Hematopoietic multipotent progenitor cell (in vitro differentiated cells): ENCODE measurements at regions not wholly inside any gene's neighbourhood (a gene's known extent, or its start where the extent isn't known, plus 50 kb on each side); places are given as distances from the start of the nearest gene placed in this dataset.

ENCODE experiments used
- DNase-seq, 3 donors: peaks; one replicate each; pipeline ENCODE4 v3.0.0-alpha.2; 2011 to 2015; ENCODE audit warnings: low read depth in 2 of 3, low spot score in 2 of 3

DNA sequence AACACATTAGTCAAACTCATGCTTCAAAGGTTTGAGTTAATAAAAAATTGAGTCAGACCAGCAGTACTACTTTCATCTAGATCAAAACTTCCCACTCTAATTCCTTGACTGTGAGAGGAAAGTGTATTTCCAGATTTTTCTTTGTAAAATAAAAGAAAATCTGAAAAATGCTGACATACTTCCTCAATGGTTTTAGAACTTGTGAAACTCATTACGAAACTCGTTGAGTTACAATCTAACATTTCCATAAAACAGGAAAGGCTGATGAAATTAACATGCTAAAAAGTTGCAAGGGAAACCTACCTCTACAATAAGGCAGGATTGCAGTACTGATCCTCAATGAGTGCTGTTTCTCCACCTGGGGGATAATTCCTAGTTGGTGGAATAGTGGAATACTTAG, 217.8 kb upstream of the HCCS start:
- no peak for DNase-seq

DNA sequence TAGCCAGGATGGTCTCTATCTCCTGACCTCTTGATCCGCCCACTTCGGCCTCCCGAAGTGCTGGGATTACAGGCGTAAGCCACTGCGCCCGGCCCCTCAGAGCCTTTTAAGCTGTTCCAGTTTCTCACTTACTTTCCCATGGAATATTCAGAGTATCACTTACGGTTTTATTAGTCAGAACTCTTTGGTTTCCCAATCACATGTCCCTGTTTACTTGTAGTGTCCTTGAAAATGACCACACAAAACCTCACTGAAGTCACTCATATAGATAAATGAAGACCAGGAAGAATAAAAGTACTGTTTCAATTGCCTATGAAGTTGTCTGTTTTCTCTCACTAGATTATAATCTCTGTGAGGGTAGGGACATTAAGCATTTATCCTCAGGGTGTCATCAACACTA, 217.2 kb upstream of the HCCS start:
- DNase-seq = no peak

- DNase-seq = no peak
Measured at GRCh38 chrX:10897768-10898167, 213.4 kb upstream of the HCCS start.

DNA sequence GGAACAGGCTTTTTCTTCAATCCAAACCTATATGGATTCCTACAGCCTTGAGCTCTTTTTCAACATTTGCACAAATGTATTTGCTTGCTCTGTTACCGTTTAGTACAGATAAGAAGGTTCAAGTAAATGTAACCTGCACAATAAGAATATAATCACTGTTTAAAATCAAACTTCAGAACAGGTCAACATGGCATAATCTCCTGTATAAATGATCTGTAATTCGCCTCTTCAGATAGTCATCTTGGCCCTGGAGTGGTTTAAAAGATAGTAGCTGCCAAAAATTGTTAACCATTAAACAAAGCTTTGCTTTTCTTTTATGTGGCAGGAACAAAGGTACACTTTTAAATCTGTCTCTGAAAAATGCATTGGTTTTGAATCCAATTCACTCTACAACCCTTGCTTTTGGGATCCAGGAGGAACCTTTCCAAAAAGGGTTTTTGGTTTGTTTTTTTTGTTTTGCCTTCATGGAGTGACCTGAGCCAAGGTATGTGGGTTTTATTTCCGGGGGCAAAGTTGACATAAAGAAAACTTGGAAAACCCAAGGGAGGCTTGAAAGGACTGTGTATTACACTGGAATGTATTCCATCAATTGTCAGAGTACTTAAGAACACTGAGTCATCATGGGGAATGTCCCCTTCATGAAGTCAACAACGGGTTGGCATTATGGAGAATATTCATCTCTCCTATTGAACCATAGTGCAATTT, 210.4 kb upstream of the HCCS start:
- no peak for DNase-seq

- DNase-seq = no peak
Measured at GRCh38 chrX:10901290-10901633, 209.9 kb upstream of the HCCS start.

DNA sequence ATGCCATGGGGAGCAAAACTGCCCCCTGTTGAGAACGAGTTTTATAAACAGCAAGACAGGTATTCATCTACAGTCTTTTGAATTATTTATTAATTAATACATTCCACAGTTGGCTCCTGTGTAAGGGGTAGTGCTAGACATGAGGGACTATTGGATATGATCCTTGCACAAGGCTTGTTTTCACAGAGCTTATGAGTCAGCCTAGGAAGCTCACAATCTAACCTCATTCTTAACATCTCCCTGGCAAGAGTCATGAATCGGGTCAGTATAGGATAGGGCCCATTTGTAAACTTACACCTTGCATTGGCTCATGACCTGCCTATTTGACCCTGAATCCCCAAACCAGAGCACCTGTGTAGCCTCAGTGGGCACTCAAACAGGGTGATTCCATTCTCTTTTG, 209.1 kb upstream of the HCCS start:
- DNase-seq = no peak

DNA sequence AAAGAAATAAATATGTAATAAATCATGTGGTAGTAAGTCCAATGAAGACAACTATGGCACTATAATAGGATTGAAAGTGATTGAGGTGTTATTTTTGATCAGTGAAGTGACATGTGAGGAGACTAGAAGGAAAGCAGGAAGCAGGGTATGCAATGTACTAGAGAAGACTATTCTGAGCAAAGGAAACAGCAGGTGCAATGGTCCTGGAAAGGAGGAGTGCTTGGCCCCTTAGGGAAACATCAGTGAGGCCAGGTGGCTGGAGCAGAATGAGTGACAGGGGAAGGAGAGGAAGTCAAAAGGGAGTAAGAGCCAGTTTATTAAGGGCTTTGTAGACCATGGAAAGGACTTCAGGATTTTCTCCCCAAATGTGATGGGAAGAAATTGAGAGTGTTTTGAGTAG, 207.6 kb upstream of the HCCS start:
- DNase-seq = no peak

DNA sequence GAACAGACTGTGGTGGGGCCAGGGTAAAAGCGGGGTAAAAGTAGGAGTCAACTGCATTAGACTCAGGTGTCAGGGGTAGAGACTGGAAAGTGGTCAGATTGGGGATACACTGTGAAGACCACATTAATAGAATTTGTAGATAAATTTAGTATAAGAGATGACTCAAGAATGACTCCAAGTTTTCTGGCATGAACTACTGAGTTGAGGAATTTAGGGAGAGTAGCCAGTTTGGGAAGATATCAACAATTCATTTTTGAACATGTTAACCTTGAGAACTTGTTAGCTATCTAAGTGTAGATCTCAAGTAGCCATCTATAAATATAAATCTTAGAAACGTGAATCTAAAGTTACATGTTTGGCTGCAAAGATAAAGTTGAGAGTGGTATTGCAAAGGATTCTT, 206.9 kb upstream of the HCCS start:
- no peak for DNase-seq

GRCh38 chrX:10906866-10907265, 204.3 kb upstream of the HCCS start:
- DNase-seq = no peak

GRCh38 chrX:10922159-10922558, 189.0 kb upstream of the HCCS start:
- DNase-seq = no peak

DNA sequence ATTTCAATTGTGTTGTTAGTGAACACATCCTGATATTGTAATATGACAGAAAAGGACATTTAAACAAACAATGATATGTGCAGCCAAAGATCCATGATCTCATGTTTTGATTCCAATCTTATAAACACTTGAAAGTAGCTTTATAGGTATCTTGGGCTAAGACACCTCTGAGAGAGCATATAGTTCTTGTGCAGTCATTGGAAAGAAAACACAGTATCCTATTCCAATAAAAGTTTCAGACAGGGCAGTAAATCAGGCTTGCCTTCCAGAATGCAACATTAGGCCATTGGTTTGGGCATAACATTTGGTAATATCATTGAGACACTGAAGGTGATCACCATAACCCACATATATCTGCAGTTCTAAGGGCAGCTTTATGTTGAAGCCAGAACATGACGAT, 188.3 kb upstream of the HCCS start:
- DNase-seq = no peak

DNA sequence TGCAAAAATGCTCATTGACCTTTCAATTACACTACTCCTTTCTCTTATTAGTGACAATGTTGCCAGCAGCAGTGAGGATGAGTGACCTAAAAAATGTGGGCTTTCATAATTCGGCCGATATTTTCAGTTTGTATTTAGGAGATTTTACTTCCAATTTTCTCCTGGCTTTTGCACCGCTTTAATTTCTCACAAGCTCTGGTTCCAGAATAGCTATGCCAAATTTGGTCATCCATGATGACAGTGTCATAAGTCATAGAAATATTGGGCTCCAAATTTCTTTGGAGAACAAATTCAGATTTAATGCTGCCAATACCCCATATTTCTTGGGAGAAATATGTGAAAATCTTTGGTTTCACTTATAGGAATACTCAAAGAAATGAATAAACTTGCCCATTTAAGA, 187.7 kb upstream of the HCCS start:
- no peak for DNase-seq

- DNase-seq = no peak
Measured at GRCh38 chrX:10926404-10926803, 184.7 kb upstream of the HCCS start.

- DNase-seq = no peak
Measured at GRCh38 chrX:10926891-10927290, 184.2 kb upstream of the HCCS start.

GRCh38 chrX:10929747-10930146, 181.4 kb upstream of the HCCS start:
- no peak for DNase-seq

GRCh38 chrX:10930151-10930550, 181.0 kb upstream of the HCCS start:
- no peak for DNase-seq

- DNase-seq = no peak
Measured at GRCh38 chrX:10931976-10932375, 179.2 kb upstream of the HCCS start.

GRCh38 chrX:10932842-10933440, 178.2 kb upstream of the HCCS start:
- DNase-seq = no peak

GRCh38 chrX:10935501-10935900, 175.6 kb upstream of the HCCS start:
- DNase-seq = no peak

GRCh38 chrX:10936976-10937375, 174.2 kb upstream of the HCCS start:
- DNase-seq = no peak

DNA sequence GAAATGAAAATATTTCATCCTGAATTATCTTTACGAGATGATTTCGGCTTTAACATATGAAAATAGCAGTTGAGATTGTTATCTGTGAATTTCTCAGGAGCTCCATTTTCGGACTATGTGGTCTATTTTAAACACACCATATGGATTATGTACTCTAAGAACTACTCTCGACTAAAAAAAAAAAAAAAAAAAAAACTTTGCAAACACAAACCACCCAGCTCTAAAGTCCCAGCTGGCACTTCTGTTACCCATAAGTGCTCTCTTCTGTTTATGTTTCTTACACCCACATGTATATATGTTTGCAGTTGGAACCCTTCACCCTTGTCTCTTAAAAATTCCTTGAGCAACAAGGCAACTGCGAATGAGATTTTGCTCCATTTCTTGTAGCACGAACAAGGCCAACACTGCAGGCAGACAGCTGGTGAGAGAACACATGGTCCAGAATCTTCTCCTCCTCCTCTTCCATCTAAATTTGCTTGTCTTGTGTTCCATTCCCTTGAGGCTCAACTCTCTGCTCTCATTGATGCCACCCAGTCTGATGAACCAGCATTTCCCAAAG, 172.7 kb upstream of the HCCS start:
- DNase-seq = no peak

GRCh38 chrX:10939424-10939823, 171.7 kb upstream of the HCCS start:
- no peak for DNase-seq
